SK-N-SH (cell line): ENCODE measurements at regions not wholly inside any gene's neighbourhood (a gene's known extent, or its start where the extent isn't known, plus 50 kb on each side); places are given as distances from the start of the nearest gene placed in this dataset.

Experiments
- CTCF ChIA-PET: fragments of 300-600, 350-600 bp; formaldehyde crosslinking; extraction: SDS; loops from one replicate; lab custom pipeline; 2021; lab: Yijun Ruan, JAX
- POLR2A ChIA-PET: fragments of 350-600 bp; sonication (Branson Sonifier 250); formaldehyde crosslinking; extraction: SDS; loops from one replicate; lab custom pipeline; 2020; ENCODE audit warnings: antibody characterized with exemption, inconsistent platforms; lab: Yijun Ruan, JAX
- DNase-seq: peaks from one replicate; pipeline ENCODE4 v3.0.0; 2012
- H2AFZ ChIP-seq: fragments of 200-600 bp; sonication (generic); 2 replicates; pipeline ENCODE4 v1.8.1; 2016; ENCODE audit warnings: antibody characterized with exemption, mild to moderate bottlenecking, low read depth
- H3F3A ChIP-seq: fragments of 200-600 bp; sonication (generic); replicated peaks from 2 replicates; pipeline ENCODE3; 2016; ENCODE audit warnings: antibody characterized with exemption, mild to moderate bottlenecking; ENCODE audit not compliant: insufficient read depth
- H3K27ac ChIP-seq, 2 experiments: fragments of 200-500 bp in 1 of 2; fragments of 200-600 bp in 1 of 2; sonication (Bioruptor generic) in 1 of 2; sonication (generic), shearing (Covaris generic) in 1 of 2; 2 replicates each; pipeline versions ENCODE4 v1.5.1 to v1.6.1; 2014 to 2016; ENCODE audit warnings: low read depth in 2 of 2, inconsistent platforms in 1 of 2, low read length in 1 of 2, mild to moderate bottlenecking in 1 of 2, mixed read lengths in 1 of 2
- H3K27me3 ChIP-seq: fragments of 200-600 bp; sonication (generic), shearing (Covaris generic); 2 replicates; pipeline ENCODE4 v1.6.1; 2016; ENCODE audit warnings: mixed run types; ENCODE audit not compliant: insufficient read depth
- H3K36me3 ChIP-seq, 2 experiments: fragments of 200-500 bp in 1 of 2; fragments of 200-600 bp in 1 of 2; sonication (Bioruptor generic) in 1 of 2; sonication (generic) in 1 of 2; replicated peaks in 1 of 2; 2 replicates each; pipeline versions ENCODE3 to v1.5.1; 2014 to 2016; ENCODE audit warnings: low read length in 1 of 2, mild to moderate bottlenecking in 1 of 2; ENCODE audit not compliant: insufficient read depth in 2 of 2, control insufficient read depth in 1 of 2
- H3K4me1 ChIP-seq, 2 experiments: fragments of 200-500 bp in 1 of 2; fragments of 200-600 bp in 1 of 2; sonication (Bioruptor generic) in 1 of 2; sonication (generic), shearing (Covaris generic) in 1 of 2; 2 replicates each; pipeline versions ENCODE4 v1.5.1 to v1.6.1; 2014 to 2016; ENCODE audit warnings: low read depth in 1 of 2, low read length in 1 of 2, mixed run types in 1 of 2; ENCODE audit not compliant: insufficient read depth in 2 of 2, control insufficient read depth in 1 of 2
- H3K4me2 ChIP-seq: fragments of 200-600 bp; sonication (generic), shearing (Covaris generic); 2 replicates; pipeline ENCODE4 v1.6.1; 2017; ENCODE audit warnings: mixed run types
- H3K4me3 ChIP-seq, 2 experiments: fragments of 200-500 bp in 1 of 2; fragments of 200-600 bp in 1 of 2; sonication (Bioruptor generic) in 1 of 2; sonication (generic), shearing (Covaris generic) in 1 of 2; 2 replicates each; pipeline versions ENCODE4 v1.5.1 to v1.8.1; 2014 to 2016; ENCODE audit warnings: low read depth in 2 of 2, inconsistent platforms in 1 of 2, low read length in 1 of 2, mild to moderate bottlenecking in 1 of 2, mixed read lengths in 1 of 2, moderate library complexity in 1 of 2
- H3K79me2 ChIP-seq: fragments of 200-600 bp; sonication (generic); 2 replicates; pipeline ENCODE4 v1.8.1; 2017; ENCODE audit warnings: mild to moderate bottlenecking; ENCODE audit not compliant: insufficient read depth
- H3K9ac ChIP-seq: fragments of 200-600 bp; sonication (generic); 2 replicates; pipeline ENCODE4 v1.6.1; 2017; ENCODE audit warnings: mixed run types
- H3K9me2 ChIP-seq: fragments of 200-600 bp; sonication (generic); 2 replicates; pipeline ENCODE4 v1.6.1; 2017; ENCODE audit warnings: mixed run types
- H3K9me3 ChIP-seq: fragments of 200-600 bp; sonication (generic); 2 replicates; pipeline ENCODE4 v1.6.1; 2017; ENCODE audit warnings: mixed run types, mild to moderate bottlenecking, moderate library complexity
- H4K20me1 ChIP-seq: fragments of 200-600 bp; sonication (generic); 2 replicates; pipeline ENCODE4 v1.6.1; 2017; ENCODE audit warnings: mild to moderate bottlenecking, mixed run types; ENCODE audit not compliant: insufficient read depth
- CHD2 ChIP-seq: fragments of 150-350 bp; IDR thresholded peaks from 2 replicates; pipeline ENCODE4 v1.6.1; 2018; ENCODE audit warnings: low read length; ENCODE audit not compliant: partially characterized antibody
- ELF1 ChIP-seq: IDR thresholded peaks from 2 replicates; pipeline ENCODE4 v1.4.0; 2012
- FOXJ3 ChIP-seq: sonication (generic); formaldehyde crosslinking; IDR thresholded peaks from 2 replicates; pipeline ENCODE4 v1.5.1; 2020; ENCODE audit warnings: mild to moderate bottlenecking, missing genetic modification reagents
- FOXM1 ChIP-seq: IDR thresholded peaks from 2 replicates; pipeline ENCODE4 v1.4.0; 2012; ENCODE audit warnings: low read depth, mild to moderate bottlenecking
- JUND ChIP-seq: IDR thresholded peaks from 2 replicates; pipeline ENCODE4 v1.4.0; 2012
- MEF2A ChIP-seq: IDR thresholded peaks from 2 replicates; pipeline ENCODE4 v1.4.0; 2012; ENCODE audit warnings: low read depth, borderline replicate concordance
- MXI1 ChIP-seq: IDR thresholded peaks from 2 replicates; pipeline ENCODE4 v1.6.1; 2012; ENCODE audit warnings: mild to moderate bottlenecking, low read depth, low read length, improper control_type of control experiment
- NFIC ChIP-seq: IDR thresholded peaks from 2 replicates; pipeline ENCODE4 v1.4.0; 2012; ENCODE audit warnings: borderline replicate concordance
- POLR2AphosphoS5 ChIP-seq: IDR thresholded peaks from 2 replicates; pipeline ENCODE4 v1.6.1; 2012; ENCODE audit warnings: low read depth, low read length
- RAD21 ChIP-seq: IDR thresholded peaks from 2 replicates; pipeline ENCODE4 v1.6.1; 2012; ENCODE audit warnings: mild to moderate bottlenecking, low read length
- RFX5 ChIP-seq: IDR thresholded peaks from 2 replicates; pipeline ENCODE4 v1.6.1; 2012; ENCODE audit warnings: mild to moderate bottlenecking, improper control_type of control experiment, low read length
- SMC3 ChIP-seq: IDR thresholded peaks from 2 replicates; pipeline ENCODE4 v1.6.1; 2012; ENCODE audit warnings: low read depth, low read length, improper control_type of control experiment
- TEAD4 ChIP-seq: IDR thresholded peaks from 2 replicates; pipeline ENCODE4 v1.4.0; 2012; ENCODE audit warnings: mild to moderate bottlenecking, borderline replicate concordance; ENCODE audit not compliant: insufficient read depth
- WGBS: methylation state at CpG from one replicate; pipeline ENCODE4 v1.1.6; 2017; ENCODE audit warnings: low lambda C conversion rate; 5-methylcytosine and 5-hydroxymethylcytosine counted together
- TF ChIP-seq, protein P1 (sequence below): IDR thresholded peaks from 2 replicates; pipeline ENCODE4 v1.4.0; 2012; ENCODE audit warnings: low read depth
- TF ChIP-seq, protein P2 (sequence below): IDR thresholded peaks from 2 replicates; pipeline ENCODE4 v1.4.0; 2012; ENCODE audit warnings: low read depth, borderline replicate concordance
- TF ChIP-seq, protein P3 (sequence below): fragments of 200-600 bp; sonication (generic); IDR thresholded peaks from 2 replicates; pipeline ENCODE4 v1.6.1; 2017; ENCODE audit warnings: antibody characterized with exemption, mild to moderate bottlenecking, moderate library complexity
- TF ChIP-seq, protein P4 (sequence below): IDR thresholded peaks from 2 replicates; pipeline ENCODE4; 2012
- TF ChIP-seq, protein P5 (sequence below): IDR thresholded peaks from 2 replicates; pipeline ENCODE4 v1.6.1; 2012; ENCODE audit warnings: mild to moderate bottlenecking, low read depth, low read length, moderate library complexity

DNA sequence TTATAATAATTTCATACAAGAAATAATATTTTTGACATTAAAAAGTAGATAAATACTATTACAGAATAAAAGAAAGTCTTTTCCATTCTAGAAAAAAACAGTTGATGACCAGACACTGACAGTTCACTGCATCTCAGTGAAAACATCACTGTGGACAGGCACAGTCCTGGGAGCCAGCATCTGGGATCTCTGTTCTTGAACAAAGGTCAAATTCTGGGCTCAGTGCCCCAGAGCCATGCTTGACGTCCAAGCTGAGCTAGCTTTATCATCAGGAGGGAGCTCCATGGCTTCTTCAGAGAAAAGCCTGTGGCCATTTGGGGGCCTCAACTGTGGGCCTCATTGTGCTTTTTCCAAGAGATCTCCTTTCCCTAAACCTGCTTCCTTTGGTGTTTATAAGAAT is 86.1 kb upstream of the SRD5A2 start:
- no peaks in the 10 kb centered on the region for H3F3A ChIP-seq
- CTCF ChIA-PET, result interaction anchor here (0.9 to 1.5 kb wide), 4 partner anchors 9 to 28 kb away, joined by 3 to 5 read pairs (median 4); no protein-coding TSS in a partner anchor

More for the DNA sequence above, 86.1 kb upstream of the SRD5A2 start:
- TF ChIP-seq CHD2, result no peak
- no peak for TF ChIP-seq JUND
- TF ChIP-seq ELF1, result no peak
- no peak for TF ChIP-seq NFIC
- TF ChIP-seq, protein P1, sequence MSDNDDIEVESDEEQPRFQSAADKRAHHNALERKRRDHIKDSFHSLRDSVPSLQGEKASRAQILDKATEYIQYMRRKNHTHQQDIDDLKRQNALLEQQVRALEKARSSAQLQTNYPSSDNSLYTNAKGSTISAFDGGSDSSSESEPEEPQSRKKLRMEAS, result no peak
- TF ChIP-seq SMC3, result no peak
- TF ChIP-seq TEAD4, result no peak
- TF ChIP-seq, protein P2, sequence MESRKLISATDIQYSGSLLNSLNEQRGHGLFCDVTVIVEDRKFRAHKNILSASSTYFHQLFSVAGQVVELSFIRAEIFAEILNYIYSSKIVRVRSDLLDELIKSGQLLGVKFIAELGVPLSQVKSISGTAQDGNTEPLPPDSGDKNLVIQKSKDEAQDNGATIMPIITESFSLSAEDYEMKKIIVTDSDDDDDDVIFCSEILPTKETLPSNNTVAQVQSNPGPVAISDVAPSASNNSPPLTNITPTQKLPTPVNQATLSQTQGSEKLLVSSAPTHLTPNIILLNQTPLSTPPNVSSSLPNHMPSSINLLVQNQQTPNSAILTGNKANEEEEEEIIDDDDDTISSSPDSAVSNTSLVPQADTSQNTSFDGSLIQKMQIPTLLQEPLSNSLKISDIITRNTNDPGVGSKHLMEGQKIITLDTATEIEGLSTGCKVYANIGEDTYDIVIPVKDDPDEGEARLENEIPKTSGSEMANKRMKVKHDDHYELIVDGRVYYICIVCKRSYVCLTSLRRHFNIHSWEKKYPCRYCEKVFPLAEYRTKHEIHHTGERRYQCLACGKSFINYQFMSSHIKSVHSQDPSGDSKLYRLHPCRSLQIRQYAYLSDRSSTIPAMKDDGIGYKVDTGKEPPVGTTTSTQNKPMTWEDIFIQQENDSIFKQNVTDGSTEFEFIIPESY, result no peak
- no peak for TF ChIP-seq MXI1
- TF ChIP-seq FOXM1, result no peak
- TF ChIP-seq, protein P3, sequence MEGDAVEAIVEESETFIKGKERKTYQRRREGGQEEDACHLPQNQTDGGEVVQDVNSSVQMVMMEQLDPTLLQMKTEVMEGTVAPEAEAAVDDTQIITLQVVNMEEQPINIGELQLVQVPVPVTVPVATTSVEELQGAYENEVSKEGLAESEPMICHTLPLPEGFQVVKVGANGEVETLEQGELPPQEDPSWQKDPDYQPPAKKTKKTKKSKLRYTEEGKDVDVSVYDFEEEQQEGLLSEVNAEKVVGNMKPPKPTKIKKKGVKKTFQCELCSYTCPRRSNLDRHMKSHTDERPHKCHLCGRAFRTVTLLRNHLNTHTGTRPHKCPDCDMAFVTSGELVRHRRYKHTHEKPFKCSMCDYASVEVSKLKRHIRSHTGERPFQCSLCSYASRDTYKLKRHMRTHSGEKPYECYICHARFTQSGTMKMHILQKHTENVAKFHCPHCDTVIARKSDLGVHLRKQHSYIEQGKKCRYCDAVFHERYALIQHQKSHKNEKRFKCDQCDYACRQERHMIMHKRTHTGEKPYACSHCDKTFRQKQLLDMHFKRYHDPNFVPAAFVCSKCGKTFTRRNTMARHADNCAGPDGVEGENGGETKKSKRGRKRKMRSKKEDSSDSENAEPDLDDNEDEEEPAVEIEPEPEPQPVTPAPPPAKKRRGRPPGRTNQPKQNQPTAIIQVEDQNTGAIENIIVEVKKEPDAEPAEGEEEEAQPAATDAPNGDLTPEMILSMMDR, result no peak
- TF ChIP-seq FOXJ3 (CRISPR knock-in tag), result no peak
- TF ChIP-seq, protein P4, sequence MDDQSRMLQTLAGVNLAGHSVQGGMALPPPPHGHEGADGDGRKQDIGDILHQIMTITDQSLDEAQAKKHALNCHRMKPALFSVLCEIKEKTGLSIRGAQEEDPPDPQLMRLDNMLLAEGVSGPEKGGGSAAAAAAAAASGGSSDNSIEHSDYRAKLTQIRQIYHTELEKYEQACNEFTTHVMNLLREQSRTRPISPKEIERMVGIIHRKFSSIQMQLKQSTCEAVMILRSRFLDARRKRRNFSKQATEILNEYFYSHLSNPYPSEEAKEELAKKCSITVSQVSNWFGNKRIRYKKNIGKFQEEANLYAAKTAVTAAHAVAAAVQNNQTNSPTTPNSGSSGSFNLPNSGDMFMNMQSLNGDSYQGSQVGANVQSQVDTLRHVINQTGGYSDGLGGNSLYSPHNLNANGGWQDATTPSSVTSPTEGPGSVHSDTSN, result no peak
- no peak for TF ChIP-seq RAD21
- no peak for TF ChIP-seq RFX5
- TF ChIP-seq, protein P5, sequence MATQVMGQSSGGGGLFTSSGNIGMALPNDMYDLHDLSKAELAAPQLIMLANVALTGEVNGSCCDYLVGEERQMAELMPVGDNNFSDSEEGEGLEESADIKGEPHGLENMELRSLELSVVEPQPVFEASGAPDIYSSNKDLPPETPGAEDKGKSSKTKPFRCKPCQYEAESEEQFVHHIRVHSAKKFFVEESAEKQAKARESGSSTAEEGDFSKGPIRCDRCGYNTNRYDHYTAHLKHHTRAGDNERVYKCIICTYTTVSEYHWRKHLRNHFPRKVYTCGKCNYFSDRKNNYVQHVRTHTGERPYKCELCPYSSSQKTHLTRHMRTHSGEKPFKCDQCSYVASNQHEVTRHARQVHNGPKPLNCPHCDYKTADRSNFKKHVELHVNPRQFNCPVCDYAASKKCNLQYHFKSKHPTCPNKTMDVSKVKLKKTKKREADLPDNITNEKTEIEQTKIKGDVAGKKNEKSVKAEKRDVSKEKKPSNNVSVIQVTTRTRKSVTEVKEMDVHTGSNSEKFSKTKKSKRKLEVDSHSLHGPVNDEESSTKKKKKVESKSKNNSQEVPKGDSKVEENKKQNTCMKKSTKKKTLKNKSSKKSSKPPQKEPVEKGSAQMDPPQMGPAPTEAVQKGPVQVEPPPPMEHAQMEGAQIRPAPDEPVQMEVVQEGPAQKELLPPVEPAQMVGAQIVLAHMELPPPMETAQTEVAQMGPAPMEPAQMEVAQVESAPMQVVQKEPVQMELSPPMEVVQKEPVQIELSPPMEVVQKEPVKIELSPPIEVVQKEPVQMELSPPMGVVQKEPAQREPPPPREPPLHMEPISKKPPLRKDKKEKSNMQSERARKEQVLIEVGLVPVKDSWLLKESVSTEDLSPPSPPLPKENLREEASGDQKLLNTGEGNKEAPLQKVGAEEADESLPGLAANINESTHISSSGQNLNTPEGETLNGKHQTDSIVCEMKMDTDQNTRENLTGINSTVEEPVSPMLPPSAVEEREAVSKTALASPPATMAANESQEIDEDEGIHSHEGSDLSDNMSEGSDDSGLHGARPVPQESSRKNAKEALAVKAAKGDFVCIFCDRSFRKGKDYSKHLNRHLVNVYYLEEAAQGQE, result no peak
- TF ChIP-seq POLR2AphosphoS5, result no peak
- TF ChIP-seq MEF2A, result no peak
- no peaks in the 10 kb centered on the region for H3K4me1 ChIP-seq
- no peak overlapping the region for H3K4me2 ChIP-seq
- no peak overlapping the region for H3K27ac ChIP-seq
- H3K4me3 ChIP-seq, result no peak overlapping the region
- WGBS, result 0% methylated on average over 1 of the region's 1 CpG
- no peak overlapping the region for H2AFZ ChIP-seq
- H3K9me2 ChIP-seq, result no peaks in the 10 kb centered on the region
- H3K36me3 ChIP-seq, result no peaks in the 10 kb centered on the region
- H3K27me3 ChIP-seq, result no peaks in the 10 kb centered on the region
- H3K79me2 ChIP-seq, result no peaks in the 10 kb centered on the region
- no peaks in the 10 kb centered on the region for H4K20me1 ChIP-seq
- POLR2A ChIA-PET, result no interaction called here
- no peak overlapping the region for H3K9ac ChIP-seq
- no peaks in the 10 kb centered on the region for H3K9me3 ChIP-seq
- no peak for DNase-seq
